ENCODE measurements at regions not wholly inside any gene's neighbourhood (a gene's known extent, or its start where the extent isn't known, plus 50 kb on each side); places are given as distances from the start of the nearest gene placed in this dataset.

DNA sequence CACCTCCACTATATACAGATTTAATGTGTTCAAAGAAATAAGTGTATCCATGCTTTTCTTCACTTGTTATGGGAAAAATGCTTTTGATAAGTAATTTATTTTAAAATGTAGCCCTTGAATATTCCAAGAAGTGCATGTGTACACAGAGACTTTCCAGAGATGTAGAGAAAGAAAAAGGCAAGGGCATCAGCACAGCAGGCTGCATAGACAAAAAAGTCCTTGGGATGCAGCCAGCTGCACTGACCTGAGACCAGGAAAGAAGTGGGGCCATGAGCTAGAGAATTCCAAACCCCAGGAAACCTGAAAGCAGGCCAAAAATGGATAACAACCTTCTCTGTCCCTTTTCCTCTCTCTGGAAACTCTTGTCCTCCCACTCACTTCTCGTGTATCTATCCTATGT is 51.6 kb upstream of the PRDM8 start:
- DNase-seq (ENCODE audit: low read depth in 3 of 3): no peak

DNA sequence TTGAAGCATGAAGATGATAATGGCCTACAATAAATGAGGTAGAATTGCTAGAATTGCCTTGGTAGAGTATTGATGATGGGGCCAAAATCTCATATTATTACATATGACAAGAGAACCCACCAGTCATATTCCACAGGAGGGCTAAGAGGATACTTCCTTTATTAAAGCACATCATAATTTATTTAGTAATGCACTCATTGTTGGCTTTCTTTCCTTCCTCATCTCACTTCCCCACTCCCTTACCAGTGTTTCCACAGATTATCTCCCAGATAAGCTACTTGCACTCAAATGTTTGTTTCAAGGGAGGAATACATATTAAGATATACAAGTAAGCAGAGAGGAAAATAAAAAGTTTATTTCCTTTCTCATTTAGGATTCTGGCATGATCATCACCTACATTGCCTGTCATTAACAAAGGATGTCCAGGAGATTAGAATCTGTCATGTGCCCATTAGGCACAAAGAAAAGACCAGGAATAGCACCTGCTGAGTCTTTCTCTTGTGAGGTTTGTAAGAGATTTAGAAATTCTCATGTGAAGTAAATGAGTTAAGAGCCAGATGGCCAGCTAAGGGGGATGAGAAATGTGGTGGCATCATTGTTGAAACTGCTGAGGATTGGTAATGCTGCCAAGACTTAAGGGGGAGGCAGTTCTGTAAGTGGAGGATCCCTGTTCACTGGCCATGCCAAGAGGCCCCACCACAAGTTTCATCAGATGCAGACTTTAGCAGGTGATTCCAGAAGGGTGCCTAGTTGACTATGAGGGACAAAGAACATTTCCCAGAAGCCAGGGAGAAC is 52.4 kb upstream of the PRDM8 start:
- DNase-seq (ENCODE audit: low read depth in 3 of 3): no peak

- DNase-seq (ENCODE audit: low read depth in 3 of 3): no peak
Measured at GRCh38 chr4:80143307-80143679, 54.0 kb upstream of the PRDM8 start.

DNA sequence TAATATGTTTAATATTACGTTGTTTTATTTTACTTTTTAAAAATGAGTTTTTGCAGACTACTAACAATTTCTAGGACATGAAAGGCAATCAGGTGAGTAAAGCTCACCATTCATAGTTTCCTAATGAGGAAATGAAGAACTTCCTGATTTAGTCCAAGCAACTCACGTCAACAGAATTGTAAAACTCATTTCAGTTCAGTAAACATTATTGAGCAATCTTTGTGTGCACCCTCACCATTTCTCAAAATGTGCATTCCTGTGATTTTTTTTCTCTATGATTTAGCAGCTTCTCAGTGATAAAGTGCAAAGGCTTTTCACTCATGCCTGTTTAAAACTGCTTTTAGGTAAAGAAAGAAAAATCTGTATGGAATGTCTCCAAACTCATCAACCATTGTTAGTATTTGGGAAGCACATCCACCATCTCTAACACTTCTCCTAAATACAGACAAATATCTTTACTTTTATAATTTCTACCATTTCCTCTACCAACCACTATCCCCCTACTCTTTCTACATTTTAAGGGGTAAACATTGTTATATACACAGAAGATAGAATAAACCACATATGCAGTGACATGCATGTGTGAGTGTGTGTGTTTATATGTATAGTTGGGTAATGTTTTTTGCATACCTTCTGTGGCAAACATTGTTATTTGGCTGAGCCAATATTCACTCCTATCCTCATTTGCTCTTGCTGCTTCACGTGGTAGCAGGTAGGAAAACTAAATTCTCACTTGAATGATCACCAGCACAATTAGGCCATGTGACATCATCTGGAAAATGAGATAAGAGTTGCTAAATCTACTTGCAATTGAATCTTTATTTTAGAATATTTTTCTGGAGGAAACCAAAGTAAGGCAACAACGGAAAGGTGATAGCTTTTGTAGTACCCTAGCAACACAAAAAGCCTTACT is 54.7 kb upstream of the PRDM8 start:
- DNase-seq (ENCODE audit: low read depth in 3 of 3): no peak

DNA sequence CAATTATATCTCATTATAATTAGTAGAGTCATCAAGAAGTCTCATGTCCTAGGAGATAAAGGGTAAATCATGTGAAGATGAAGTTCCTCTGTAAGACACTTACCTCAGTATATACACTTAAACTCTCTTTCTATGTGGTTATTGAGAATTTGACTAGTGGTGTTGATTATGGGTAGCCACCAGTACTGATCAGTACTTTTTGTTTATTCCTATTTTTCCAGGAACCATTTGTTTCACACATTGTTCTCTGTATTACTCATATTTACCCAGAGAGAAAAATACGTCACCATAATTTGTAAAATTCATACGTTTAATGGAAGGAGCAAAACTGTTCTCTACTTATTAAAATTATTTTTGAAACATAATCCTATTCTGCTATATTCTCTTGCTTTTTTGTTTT is 55.8 kb upstream of the PRDM8 start:
- DNase-seq (ENCODE audit: low read depth in 3 of 3): no peak

- no peak for DNase-seq (ENCODE audit: low read depth in 3 of 3)
Measured at GRCh38 chr4:80140194-80140593, 57.1 kb upstream of the PRDM8 start.

GRCh38 chr4:80139671-80140070 is 57.6 kb upstream of the PRDM8 start:
- no peak for DNase-seq (ENCODE audit: low read depth in 3 of 3)

DNA sequence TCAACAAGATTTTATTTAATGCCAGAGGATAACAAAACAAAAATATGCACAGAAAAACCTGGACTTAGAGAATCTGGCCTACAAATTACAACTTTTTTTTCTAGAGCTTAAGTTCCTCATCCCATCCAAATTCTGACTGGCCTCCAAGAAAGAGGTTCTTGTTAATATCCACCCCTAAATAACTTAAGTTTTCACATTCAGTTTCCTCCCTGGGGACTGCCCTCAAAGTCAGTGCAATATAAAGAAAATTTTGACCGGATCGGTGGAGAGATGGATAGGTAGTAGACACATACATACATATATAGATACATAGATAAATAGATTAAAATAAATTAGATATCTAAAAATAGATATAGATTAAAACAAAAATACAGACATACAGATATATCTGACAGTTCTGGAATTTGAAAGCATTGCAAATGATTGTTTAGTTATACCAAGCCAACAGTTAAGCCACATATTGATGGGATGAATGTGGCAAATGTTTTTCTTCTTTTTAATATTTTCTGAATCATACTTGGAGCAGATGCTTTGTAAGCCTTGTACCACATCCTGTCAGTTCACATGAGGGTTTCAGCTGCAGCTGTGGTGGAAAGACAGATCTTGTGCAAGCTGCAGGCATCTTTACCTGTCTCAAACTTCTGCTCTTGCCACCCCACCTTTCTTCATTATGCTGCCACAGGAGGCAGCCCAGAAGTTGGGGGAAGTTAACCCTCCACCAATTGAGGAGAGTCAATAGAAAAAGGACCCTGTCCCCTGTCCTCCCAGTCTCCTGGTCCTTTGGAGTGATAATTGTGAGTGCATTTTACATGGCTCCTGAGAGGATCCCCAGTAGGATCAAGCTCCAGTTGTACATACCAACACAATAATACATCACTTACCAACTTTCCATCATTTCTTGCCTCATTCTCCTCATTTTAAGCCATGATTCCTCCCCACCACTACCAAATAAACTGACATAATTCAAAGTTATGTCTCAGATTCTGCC is 58.5 kb upstream of the PRDM8 start:
- DNase-seq (ENCODE audit: low read depth in 3 of 3): peak in 2 of 3 experiments; percentile 18 to 26

- DNase-seq (ENCODE audit: low read depth in 3 of 3): no peak
Measured at GRCh38 chr4:80137631-80138030, 59.7 kb upstream of the PRDM8 start.

DNA sequence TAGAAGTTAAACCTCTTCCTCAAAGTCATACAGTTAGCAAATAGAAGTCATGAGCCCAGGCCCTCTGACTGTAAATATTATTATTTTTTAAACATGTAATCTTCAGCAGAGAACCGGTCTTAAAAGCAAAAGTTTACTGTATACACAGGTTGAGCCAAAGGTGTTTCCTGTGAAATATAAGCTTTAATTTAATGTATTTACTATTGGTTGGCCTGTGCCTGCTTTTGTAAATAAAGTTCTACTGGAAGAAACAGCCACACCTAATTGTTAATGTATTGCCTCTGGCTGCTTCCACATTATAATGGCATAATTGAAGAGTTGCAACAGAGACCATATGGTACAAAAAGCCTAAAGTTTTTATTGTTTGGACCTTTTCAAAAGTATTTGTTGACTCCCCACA is 61.0 kb upstream of the PRDM8 start:
- no peak for DNase-seq (ENCODE audit: low read depth in 3 of 3)

- DNase-seq (ENCODE audit: low read depth in 3 of 3): no peak
Measured at GRCh38 chr4:80135702-80136058, 61.6 kb upstream of the PRDM8 start.

DNA sequence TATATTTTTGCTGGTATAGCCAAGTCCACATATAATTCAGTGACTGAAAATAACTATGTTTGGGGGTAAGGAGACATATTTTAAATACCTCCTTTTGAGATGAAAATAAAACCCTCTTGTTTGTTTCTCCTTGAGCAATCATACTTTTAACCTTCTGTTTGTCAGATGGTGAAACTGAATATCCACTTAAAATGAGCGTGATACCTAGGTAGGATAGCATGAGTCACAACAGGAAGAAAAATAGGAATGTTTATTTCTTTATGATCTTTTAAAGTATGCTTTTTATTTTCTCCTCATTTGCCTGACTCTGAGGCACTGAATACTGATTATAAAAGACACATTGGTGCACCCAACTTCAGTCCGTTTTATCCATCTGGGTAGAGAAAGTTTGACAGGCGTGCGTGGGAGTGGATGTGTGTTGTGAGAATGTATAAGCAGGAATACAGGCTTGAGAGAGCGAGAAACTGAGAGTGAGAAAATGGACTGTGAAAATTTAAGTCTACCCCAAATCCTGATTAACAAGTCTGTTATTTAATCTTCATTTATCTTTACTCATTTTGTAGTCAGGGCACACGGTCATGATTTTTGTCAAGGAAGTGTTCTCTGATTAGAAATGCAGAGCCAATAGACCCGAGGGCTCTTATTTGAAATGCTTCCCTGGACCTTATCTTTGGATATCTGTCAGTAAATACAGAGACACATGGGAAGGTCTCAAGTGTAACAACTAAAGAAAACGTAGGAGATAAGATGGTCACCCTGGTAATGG is 62.1 kb upstream of the ANTXR2 start:
- DNase-seq (ENCODE audit: low read depth in 3 of 3): no peak

DNA sequence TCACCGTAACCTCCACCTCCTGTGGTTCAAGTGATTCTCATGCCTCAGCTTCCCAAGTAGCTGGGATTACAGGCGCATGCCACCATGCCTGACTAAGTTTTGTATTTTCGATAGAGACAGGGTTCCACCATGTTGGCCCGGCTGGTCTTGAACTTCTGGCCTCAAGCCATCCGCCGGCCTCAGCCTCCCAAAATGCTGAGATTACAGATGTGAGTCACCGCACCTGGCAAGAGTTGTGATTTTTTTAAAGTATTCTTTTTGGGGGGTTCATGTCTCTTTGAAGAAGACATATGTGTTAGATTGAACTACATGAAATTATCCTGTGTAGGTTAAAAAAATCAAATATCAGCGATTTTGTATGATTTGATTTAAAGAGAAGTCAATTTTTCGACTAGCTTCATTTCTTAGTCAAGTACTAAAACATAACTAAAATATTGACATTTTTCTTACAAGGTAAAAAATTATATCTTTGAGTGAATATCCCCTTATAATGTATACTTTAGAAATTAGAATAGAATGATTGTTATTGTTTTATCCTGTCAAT is 60.3 kb upstream of the ANTXR2 start:
- DNase-seq (ENCODE audit: low read depth in 3 of 3): no peak

DNA sequence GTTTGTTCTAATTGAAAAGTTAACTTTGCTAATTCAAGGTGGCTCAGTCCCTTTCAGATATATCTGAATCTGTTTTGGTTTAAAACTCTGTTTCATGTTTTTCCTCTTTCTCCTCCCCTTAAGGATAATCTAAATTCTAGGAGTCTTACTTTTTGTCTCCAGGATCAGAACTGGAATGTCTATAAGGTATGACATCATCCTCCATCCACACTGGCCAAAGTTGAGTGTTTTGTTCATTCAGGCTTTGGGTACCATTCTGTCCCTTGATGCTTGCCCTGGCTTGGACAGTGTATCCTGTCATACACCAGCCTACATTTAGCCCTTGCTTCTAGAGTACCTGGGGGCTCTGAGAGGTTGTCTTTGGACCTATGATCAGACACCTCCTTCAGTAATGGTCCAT is 56.8 kb upstream of the ANTXR2 start:
- no peak for DNase-seq (ENCODE audit: low read depth in 3 of 3)

GRCh38 chr4:80128941-80129340 is 55.9 kb upstream of the ANTXR2 start:
- DNase-seq (ENCODE audit: low read depth in 3 of 3): no peak

GRCh38 chr4:80127870-80128419 is 54.9 kb upstream of the ANTXR2 start:
- no peak for DNase-seq (ENCODE audit: low read depth in 3 of 3)

GRCh38 chr4:80126435-80126834 is 53.4 kb upstream of the ANTXR2 start:
- DNase-seq (ENCODE audit: low read depth in 3 of 3): no peak

DNA sequence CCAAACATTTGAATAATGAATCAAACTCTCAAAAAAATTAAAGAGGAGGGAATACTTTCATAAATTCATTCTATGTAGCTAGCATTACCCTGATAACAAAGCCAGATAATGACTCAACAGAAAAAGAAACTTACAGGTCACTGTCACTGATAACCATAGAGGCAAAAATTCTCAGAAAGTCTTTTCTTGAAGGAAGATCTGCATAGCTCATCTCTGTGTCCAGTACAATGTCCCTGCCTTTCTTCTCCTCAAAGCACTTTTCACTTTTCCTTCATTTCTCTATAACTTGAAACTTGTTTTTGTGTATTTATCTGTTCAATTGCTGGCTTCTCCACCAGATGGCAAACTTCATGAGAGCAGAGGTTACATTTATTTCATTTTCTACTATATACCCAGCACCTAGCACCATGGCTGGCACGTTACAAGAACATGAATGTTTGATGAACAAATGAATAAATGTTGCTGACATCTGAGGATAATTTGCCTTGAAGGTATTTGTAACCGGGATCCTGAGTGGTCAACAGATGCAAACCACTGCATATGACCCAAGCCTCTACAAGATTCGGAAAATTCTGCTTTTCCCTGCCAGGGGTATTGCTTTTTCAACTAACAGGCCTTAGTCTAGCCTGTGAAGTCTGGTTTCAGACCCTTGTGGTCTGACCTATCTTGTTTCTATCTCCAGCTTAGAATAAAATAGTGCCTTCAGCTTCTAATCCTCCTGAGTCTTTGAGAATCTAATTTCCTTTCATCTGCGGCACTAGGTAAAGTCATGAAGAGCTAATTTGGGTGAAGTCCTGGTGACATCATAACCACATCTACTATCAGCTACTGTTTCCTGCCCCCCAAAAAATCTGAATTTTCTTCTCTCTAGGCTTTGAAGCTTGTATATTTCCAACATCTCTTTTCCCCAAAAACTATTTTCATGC is 52.5 kb upstream of the ANTXR2 start:
- DNase-seq (ENCODE audit: low read depth in 3 of 3): peak in 1 of 3 experiments; percentile 15
